ENCODE measurements at regions not wholly inside any gene's neighbourhood (a gene's known extent, or its start where the extent isn't known, plus 50 kb on each side); places are given as distances from the start of the nearest gene placed in this dataset.

DNA sequence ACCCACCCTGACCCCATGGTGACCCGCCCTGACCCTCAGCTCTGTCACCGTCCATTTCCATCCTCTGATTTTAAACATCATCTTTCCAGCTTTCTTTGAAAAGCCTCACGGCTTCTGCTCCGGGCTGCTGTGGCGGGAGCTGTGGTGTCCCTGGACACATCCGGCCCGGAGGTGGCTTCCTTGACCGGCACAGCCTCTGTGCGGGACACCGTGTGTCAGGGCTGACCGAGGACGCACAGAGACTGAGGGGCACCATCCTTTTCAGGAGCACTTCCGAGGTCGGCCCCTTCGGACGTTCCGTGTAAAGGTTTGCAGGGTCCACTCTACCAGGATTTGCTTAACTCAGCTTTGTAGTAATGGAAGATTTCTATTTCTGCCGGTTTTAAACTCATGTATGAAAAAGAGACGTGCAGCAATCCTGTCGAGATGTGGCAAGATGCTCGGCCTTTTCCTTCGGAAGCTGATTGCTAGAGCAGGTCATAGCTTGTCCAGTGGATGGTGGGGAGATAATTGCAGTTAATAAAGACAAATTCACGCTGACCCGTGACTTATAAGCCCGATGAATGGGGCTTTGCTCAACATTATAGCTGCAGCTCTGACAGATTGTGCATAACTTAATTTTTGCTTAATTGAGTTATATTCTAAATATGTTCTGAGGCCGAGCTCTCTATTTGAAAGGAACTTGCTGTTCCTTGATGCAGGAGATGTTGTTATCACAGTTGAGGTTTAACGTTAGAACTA is 54.4 kb upstream of the CFAP46 start:
- DNase-seq (ENCODE audit: low spot score): no peak
- Histone ChIP-seq H3K27ac (ENCODE audit: low read depth in 1 of 2, low read length in 2 of 2) (no peak overlapping the region), H3K4me3 (ENCODE audit: low read depth in 1 of 3, low read length in 3 of 3) (no peak overlapping the region), H3K4me1 (ENCODE audit: control insufficient read depth in 4 of 4, insufficient read depth in 4 of 4, low read length in 3 of 4) (peaks cover 0 to 4% (median 0%) of the 10 kb centered on the region in 4 donors), H3K9me3 (ENCODE audit: control insufficient read depth in 4 of 4, low read length in 3 of 4) (no peaks in the 10 kb centered on the region), H3K9ac (ENCODE audit: low read depth in 1 of 2, low read length in 2 of 2) (no peak overlapping the region), H3K27me3 (ENCODE audit: control insufficient read depth in 4 of 4, insufficient read depth in 4 of 4, low read length in 3 of 4) (peaks cover 0 to 5% (median 1%) of the 10 kb centered on the region in 4 donors), H3K36me3 (ENCODE audit: control insufficient read depth in 4 of 4, insufficient read depth in 3 of 4, low read depth in 1 of 4, low read length in 3 of 4) (no peaks in the 10 kb centered on the region)
- 77% methylated on average over 27 of the region's 27 CpGs for WGBS
- TF ChIP-seq GABPA (IDR thresholded peaks at IDR 0.05 in 1 of 2, conservative IDR thresholded peaks at IDR 0.05 in 1 of 2) (no peak), RXRA (IDR thresholded peaks at IDR 0.05) (no peak), JUND (IDR thresholded peaks at IDR 0.05) (no peak), HNF4G (IDR thresholded peaks at IDR 0.05) (no peak), HNF4A (conservative IDR thresholded peaks at IDR 0.05) (no peak), YY1 (IDR thresholded peaks at IDR 0.05) (no peak), EGR1 (IDR thresholded peaks at IDR 0.05; ENCODE audit: low read depth in 2 of 2) (no peak), RAD21 (IDR thresholded peaks at IDR 0.05) (no peak), TAF1 (conservative IDR thresholded peaks at IDR 0.05) (no peak)
- TF ChIP-seq, protein P1, sequence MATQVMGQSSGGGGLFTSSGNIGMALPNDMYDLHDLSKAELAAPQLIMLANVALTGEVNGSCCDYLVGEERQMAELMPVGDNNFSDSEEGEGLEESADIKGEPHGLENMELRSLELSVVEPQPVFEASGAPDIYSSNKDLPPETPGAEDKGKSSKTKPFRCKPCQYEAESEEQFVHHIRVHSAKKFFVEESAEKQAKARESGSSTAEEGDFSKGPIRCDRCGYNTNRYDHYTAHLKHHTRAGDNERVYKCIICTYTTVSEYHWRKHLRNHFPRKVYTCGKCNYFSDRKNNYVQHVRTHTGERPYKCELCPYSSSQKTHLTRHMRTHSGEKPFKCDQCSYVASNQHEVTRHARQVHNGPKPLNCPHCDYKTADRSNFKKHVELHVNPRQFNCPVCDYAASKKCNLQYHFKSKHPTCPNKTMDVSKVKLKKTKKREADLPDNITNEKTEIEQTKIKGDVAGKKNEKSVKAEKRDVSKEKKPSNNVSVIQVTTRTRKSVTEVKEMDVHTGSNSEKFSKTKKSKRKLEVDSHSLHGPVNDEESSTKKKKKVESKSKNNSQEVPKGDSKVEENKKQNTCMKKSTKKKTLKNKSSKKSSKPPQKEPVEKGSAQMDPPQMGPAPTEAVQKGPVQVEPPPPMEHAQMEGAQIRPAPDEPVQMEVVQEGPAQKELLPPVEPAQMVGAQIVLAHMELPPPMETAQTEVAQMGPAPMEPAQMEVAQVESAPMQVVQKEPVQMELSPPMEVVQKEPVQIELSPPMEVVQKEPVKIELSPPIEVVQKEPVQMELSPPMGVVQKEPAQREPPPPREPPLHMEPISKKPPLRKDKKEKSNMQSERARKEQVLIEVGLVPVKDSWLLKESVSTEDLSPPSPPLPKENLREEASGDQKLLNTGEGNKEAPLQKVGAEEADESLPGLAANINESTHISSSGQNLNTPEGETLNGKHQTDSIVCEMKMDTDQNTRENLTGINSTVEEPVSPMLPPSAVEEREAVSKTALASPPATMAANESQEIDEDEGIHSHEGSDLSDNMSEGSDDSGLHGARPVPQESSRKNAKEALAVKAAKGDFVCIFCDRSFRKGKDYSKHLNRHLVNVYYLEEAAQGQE (IDR thresholded peaks at IDR 0.05): no peak
- TF ChIP-seq, protein P2, sequence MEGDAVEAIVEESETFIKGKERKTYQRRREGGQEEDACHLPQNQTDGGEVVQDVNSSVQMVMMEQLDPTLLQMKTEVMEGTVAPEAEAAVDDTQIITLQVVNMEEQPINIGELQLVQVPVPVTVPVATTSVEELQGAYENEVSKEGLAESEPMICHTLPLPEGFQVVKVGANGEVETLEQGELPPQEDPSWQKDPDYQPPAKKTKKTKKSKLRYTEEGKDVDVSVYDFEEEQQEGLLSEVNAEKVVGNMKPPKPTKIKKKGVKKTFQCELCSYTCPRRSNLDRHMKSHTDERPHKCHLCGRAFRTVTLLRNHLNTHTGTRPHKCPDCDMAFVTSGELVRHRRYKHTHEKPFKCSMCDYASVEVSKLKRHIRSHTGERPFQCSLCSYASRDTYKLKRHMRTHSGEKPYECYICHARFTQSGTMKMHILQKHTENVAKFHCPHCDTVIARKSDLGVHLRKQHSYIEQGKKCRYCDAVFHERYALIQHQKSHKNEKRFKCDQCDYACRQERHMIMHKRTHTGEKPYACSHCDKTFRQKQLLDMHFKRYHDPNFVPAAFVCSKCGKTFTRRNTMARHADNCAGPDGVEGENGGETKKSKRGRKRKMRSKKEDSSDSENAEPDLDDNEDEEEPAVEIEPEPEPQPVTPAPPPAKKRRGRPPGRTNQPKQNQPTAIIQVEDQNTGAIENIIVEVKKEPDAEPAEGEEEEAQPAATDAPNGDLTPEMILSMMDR (IDR thresholded peaks at IDR 0.05; ENCODE audit: low read depth, low read length, missing input control): no peak
- TF ChIP-seq, protein P3, sequence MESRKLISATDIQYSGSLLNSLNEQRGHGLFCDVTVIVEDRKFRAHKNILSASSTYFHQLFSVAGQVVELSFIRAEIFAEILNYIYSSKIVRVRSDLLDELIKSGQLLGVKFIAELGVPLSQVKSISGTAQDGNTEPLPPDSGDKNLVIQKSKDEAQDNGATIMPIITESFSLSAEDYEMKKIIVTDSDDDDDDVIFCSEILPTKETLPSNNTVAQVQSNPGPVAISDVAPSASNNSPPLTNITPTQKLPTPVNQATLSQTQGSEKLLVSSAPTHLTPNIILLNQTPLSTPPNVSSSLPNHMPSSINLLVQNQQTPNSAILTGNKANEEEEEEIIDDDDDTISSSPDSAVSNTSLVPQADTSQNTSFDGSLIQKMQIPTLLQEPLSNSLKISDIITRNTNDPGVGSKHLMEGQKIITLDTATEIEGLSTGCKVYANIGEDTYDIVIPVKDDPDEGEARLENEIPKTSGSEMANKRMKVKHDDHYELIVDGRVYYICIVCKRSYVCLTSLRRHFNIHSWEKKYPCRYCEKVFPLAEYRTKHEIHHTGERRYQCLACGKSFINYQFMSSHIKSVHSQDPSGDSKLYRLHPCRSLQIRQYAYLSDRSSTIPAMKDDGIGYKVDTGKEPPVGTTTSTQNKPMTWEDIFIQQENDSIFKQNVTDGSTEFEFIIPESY (IDR thresholded peaks at IDR 0.05): no peak
- TF ChIP-seq, protein P4, sequence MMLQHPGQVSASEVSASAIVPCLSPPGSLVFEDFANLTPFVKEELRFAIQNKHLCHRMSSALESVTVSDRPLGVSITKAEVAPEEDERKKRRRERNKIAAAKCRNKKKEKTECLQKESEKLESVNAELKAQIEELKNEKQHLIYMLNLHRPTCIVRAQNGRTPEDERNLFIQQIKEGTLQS (IDR thresholded peaks at IDR 0.05): no peak
